BJ (cell line): ENCODE measurements at regions not wholly inside any gene's neighbourhood (a gene's known extent, or its start where the extent isn't known, plus 50 kb on each side); places are given as distances from the start of the nearest gene placed in this dataset.
"Not testable (repeated sequence)": the region's sequence is repeated elsewhere in the genome, so short reads cannot be mapped to it uniquely, and the experiment has no call there.

Source experiments
- CTCF ChIA-PET: fragments of 350-600 bp; formaldehyde crosslinking; extraction: SDS; loops from one replicate; lab custom pipeline; 2021; ENCODE audit warnings: antibody characterized with exemption, inconsistent platforms; lab: Yijun Ruan, JAX
- POLR2A ChIA-PET: fragments of 300-600 bp; sonication (Branson Sonifier 250); formaldehyde crosslinking; extraction: SDS; loops from one replicate; lab custom pipeline; 2021; ENCODE audit warnings: antibody characterized with exemption; lab: Charles Lee
- DNase-seq: peaks from one replicate; pipeline ENCODE4 v3.0.0-alpha.2; 2011; ENCODE audit warnings: low read depth
- H3K27me3 ChIP-seq: 2 replicates; pipeline ENCODE4 v1.6.0; 2011; ENCODE audit warnings: low read length; ENCODE audit not compliant: control insufficient read depth, insufficient read depth
- H3K36me3 ChIP-seq: 2 replicates; pipeline ENCODE4 v1.5.1; 2011; ENCODE audit warnings: low read length; ENCODE audit not compliant: control insufficient read depth, insufficient read depth
- H3K4me3 ChIP-seq: 2 replicates; pipeline ENCODE4 v1.5.1; 2011; ENCODE audit warnings: low read depth, mild to moderate bottlenecking, control low read depth, low read length
- CTCF ChIP-seq: IDR thresholded peaks from 2 replicates; pipeline ENCODE4 v1.5.1; 2011; ENCODE audit warnings: low read depth, mild to moderate bottlenecking, control low read depth, inconsistent platforms, low read length, moderate library complexity; ENCODE audit not compliant: insufficient read depth

- no peak overlapping the region for H3K4me3 ChIP-seq
- DNase-seq = no peak
- ChIA-PET CTCF (interaction anchor here (0.6 kb wide), 1 partner anchor 39 kb away, joined by 3 read pairs; no protein-coding TSS in a partner anchor), POLR2A (no interaction called here)
- H3K36me3 ChIP-seq = no peaks in the 10 kb centered on the region
- no peaks in the 10 kb centered on the region for H3K27me3 ChIP-seq
- TF ChIP-seq CTCF = no peak
These were observed 1150.0 kb downstream of the FSCB start for GRCh38 chr14:43356979-43357545.

GRCh38 chr14:43356382-43356781 is 1150.7 kb downstream of the FSCB start:
- no peak for DNase-seq
- ChIA-PET POLR2A (no interaction called here), CTCF (no interaction called here)
- Histone ChIP-seq H3K27me3 (no peaks in the 10 kb centered on the region), H3K4me3 (no peak overlapping the region), H3K36me3 (no peaks in the 10 kb centered on the region)
- TF ChIP-seq CTCF = no peak

DNA sequence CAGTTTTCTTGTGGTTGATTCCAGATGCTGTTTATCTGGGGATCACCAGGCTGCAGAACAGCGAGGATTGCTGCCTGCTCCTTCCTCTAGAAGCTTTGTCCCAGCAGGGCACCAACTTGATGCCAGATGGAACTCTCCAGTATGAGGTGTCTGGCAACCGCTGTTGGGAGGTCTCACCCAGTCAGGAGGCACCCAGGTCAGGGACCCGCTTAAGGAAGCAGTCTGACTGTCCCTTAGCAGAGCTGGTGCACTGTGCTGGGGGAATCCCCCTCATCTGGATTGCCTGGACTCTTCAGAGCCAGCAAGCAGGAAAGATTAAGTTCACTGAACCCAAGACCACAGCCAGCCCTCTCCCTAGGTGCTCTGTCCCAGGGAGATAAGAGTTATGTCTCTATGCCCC is 1165.2 kb downstream of the FSCB start:
- ChIA-PET CTCF (no interaction called here), POLR2A (no interaction called here)
- no peak for DNase-seq
- Histone ChIP-seq H3K36me3 (no peaks in the 10 kb centered on the region), H3K4me3 (no peak overlapping the region), H3K27me3 (no peaks in the 10 kb centered on the region)
- no peak for TF ChIP-seq CTCF

DNA sequence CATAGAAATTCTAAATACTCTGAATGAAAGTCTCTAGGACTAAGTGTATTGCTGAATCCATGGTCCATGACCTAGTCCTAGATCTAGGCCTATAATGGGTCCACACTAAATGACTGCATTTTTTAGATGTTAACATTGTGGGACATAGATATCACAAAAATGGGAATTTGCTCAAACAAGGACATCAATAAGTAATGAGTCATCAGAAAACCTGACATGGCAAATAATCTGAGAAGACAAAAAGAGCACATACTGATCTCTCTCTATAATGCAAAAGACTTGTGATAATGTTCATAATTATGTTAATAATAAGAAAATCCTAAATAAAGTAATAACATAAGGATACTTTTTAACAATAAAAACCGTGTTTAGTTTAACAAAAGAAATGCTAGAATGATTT is 1168.4 kb downstream of the FSCB start:
- H3K36me3 ChIP-seq = no peaks in the 10 kb centered on the region
- CTCF ChIA-PET = no interaction called here
- no peak overlapping the region for H3K4me3 ChIP-seq
- H3K27me3 ChIP-seq = no peaks in the 10 kb centered on the region
- TF ChIP-seq CTCF = no peak
- no peak for DNase-seq
- POLR2A ChIA-PET = no interaction called here

DNA sequence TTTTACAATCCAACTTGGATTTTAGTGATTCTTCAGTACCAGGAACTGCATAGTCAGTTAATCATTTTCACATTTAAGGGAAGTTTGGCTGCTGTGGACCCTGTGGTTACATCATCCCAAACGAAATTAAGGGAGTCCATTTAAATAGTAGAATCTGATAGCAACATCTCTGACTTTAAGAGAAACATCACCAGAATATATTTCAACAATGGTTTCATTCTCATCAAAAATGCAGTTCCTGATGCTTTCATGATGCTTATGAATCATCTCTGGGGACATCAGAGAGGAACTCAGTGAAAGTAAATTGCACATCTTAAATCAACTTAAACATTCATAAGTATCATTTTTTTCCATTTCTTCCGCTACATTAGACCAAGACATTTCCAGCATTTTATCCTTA is 1170.7 kb downstream of the FSCB start:
- POLR2A ChIA-PET = no interaction called here

GRCh38 chr14:43326501-43327407 is 1180.3 kb downstream of the FSCB start:
- CTCF ChIA-PET, H3K27me3 ChIP-seq, H3K4me3 ChIP-seq, H3K36me3 ChIP-seq, POLR2A ChIA-PET, DNase-seq: not testable (repeated sequence)

More for the DNA sequence above, 1170.7 kb downstream of the FSCB start:
- TF ChIP-seq CTCF = no peak
- CTCF ChIA-PET = no interaction called here
- Histone ChIP-seq H3K4me3 (no peak overlapping the region), H3K27me3 (no peaks in the 10 kb centered on the region), H3K36me3 (no peaks in the 10 kb centered on the region)
- no peak for DNase-seq
